Panc1 (cell line): ENCODE measurements at regions not wholly inside any gene's neighbourhood (a gene's known extent, or its start where the extent isn't known, plus 50 kb on each side); places are given as distances from the start of the nearest gene placed in this dataset.

Experiments
- ATAC-seq: fragments of 200-7000 bp; cut with Tn5 transposase; 2 replicates; pipeline ENCODE4 v1.9.1; 2020; ENCODE audit warnings: mild to moderate bottlenecking, moderate library complexity
- BruUV-seq: library from RNA; stranded (reverse); fragments of 400-500 nt; replicated peaks from 2 replicates; lab custom pipeline; 2021; lab: Mats Ljungman, UMichigan
- CTCF ChIA-PET: fragments of 300-600 bp; sonication (Branson Sonifier 250); formaldehyde crosslinking; loops from one replicate; lab custom pipeline; 2022; ENCODE audit warnings: antibody characterized with exemption; lab: Charles Lee
- POLR2A ChIA-PET: fragments of 300-600 bp; sonication (Branson Sonifier 250); formaldehyde crosslinking; loops from one replicate; lab custom pipeline; 2022; ENCODE audit warnings: antibody characterized with exemption; lab: Charles Lee
- DNase-seq: peaks from one replicate; pipeline ENCODE4 v3.0.0-alpha.2; 2010; ENCODE audit warnings: low read depth, low spot score
- H3K27ac ChIP-seq: 2 replicates; pipeline ENCODE4 v1.5.1; 2011; ENCODE audit warnings: mild to moderate bottlenecking, low read length, inconsistent platforms
- H3K27me3 ChIP-seq: fragments of 200-500 bp; sonication (Bioruptor generic); 2 replicates; pipeline ENCODE4 v1.6.0; 2014; ENCODE audit warnings: low read length, inconsistent platforms; ENCODE audit not compliant: control insufficient read depth, insufficient read depth
- H3K36me3 ChIP-seq: fragments of 200-500 bp; sonication (Bioruptor generic); 2 replicates; pipeline ENCODE4 v1.5.1; 2014; ENCODE audit warnings: inconsistent platforms, mild to moderate bottlenecking, low read length, moderate library complexity; ENCODE audit not compliant: control insufficient read depth, insufficient read depth
- H3K4me1 ChIP-seq: 2 replicates; pipeline ENCODE4 v1.5.1; 2011; ENCODE audit warnings: inconsistent platforms, mild to moderate bottlenecking, low read length, moderate library complexity; ENCODE audit not compliant: control insufficient read depth, insufficient read depth
- H3K4me3 ChIP-seq, 2 experiments: 2 replicates each; pipeline ENCODE4 v1.5.1; 2011 to 2012; ENCODE audit warnings: low read depth in 2 of 2, low read length in 2 of 2, mild to moderate bottlenecking in 2 of 2, inconsistent platforms in 1 of 2, moderate library complexity in 1 of 2
- H3K9me3 ChIP-seq: fragments of 200-500 bp; sonication (Bioruptor generic); 2 replicates; pipeline ENCODE4 v1.5.1; 2014; ENCODE audit warnings: low read depth, mild to moderate bottlenecking, inconsistent platforms, low read length, moderate library complexity; ENCODE audit not compliant: control insufficient read depth, insufficient read depth
- POLR2AphosphoS5 ChIP-seq: IDR thresholded peaks from 2 replicates; pipeline ENCODE4 v1.6.1; 2012; ENCODE audit warnings: mild to moderate bottlenecking, low read depth, low read length, moderate library complexity
- SIN3A ChIP-seq: IDR thresholded peaks from 2 replicates; pipeline ENCODE4 v1.6.1; 2012; ENCODE audit warnings: low read depth, mild to moderate bottlenecking, low read length, moderate library complexity, borderline replicate concordance; ENCODE audit not compliant: insufficient read depth
- TCF7L2 ChIP-seq: IDR thresholded peaks from 2 replicates; pipeline ENCODE4 v1.6.1; 2011; ENCODE audit warnings: mild to moderate bottlenecking, low read depth, low read length, inconsistent platforms
- in situ Hi-C: cut with HindIII; loops from 2 replicates; pipeline ENCODE4 v1.10.0; 2016; ENCODE audit warnings: low sequenced_read_pairs, low pct_unique_long_range_greater_than_20kb
- intact Hi-C: fragments of 100-400 bp; cut with micrococcal nuclease; formaldehyde crosslinking; loops from one replicate; pipeline ENCODE4 v1.10.0; 2022; ENCODE audit not compliant: unreplicated experiment
- TF ChIP-seq, protein P1 (sequence below): fragments of 450-650 bp; IDR thresholded peaks from 2 replicates; pipeline ENCODE4 v1.5.1; 2017; ENCODE audit warnings: mild to moderate bottlenecking
- TF ChIP-seq, protein P2 (sequence below), 2 experiments: IDR thresholded peaks; 2 replicates each; pipeline ENCODE4 v1.6.1; 2011 to 2012; ENCODE audit warnings: low read depth in 2 of 2, control low read depth in 1 of 2, low read length in 1 of 2, mild to moderate bottlenecking in 1 of 2, moderate library complexity in 1 of 2; ENCODE audit not compliant: insufficient read depth in 1 of 2

DNA sequence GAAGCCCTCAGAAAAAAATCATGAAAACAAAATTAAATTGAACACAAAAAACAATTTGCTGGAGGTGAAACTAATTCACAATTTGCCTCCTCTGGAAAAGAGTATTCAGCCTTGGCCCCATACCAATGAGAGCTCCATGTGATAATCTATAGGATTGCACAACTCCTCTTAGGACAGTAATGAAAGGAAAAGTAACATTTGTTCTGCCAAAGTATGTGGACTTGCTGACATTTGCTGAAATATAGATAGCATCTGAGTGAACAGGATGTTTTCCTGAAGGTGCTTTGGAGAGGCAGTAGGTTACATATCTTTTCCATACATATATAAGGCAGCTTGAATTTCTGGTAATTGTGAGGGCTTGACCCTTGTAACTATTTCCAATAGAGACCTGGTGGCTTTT lies 122.8 kb downstream of the OR4C45 start:
- intact Hi-C loops (no loop called here), in situ Hi-C loops (no loop called here)
- ChIA-PET CTCF (no interaction called here), POLR2A (no interaction called here)
- Histone ChIP-seq H3K9me3 (no peaks in the 10 kb centered on the region), H3K4me1 (no peaks in the 10 kb centered on the region), H3K36me3 (no peaks in the 10 kb centered on the region), H3K27me3 (no peaks in the 10 kb centered on the region), H3K27ac (no peak overlapping the region), H3K4me3 (no peak overlapping the region)
- no peak for DNase-seq
- BruUV-seq, result no TSS peak
- TF ChIP-seq, protein P1, sequence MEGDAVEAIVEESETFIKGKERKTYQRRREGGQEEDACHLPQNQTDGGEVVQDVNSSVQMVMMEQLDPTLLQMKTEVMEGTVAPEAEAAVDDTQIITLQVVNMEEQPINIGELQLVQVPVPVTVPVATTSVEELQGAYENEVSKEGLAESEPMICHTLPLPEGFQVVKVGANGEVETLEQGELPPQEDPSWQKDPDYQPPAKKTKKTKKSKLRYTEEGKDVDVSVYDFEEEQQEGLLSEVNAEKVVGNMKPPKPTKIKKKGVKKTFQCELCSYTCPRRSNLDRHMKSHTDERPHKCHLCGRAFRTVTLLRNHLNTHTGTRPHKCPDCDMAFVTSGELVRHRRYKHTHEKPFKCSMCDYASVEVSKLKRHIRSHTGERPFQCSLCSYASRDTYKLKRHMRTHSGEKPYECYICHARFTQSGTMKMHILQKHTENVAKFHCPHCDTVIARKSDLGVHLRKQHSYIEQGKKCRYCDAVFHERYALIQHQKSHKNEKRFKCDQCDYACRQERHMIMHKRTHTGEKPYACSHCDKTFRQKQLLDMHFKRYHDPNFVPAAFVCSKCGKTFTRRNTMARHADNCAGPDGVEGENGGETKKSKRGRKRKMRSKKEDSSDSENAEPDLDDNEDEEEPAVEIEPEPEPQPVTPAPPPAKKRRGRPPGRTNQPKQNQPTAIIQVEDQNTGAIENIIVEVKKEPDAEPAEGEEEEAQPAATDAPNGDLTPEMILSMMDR, result no peak
- TF ChIP-seq TCF7L2, result no peak
- TF ChIP-seq POLR2AphosphoS5, result no peak
- TF ChIP-seq SIN3A, result no peak
- TF ChIP-seq, protein P2, sequence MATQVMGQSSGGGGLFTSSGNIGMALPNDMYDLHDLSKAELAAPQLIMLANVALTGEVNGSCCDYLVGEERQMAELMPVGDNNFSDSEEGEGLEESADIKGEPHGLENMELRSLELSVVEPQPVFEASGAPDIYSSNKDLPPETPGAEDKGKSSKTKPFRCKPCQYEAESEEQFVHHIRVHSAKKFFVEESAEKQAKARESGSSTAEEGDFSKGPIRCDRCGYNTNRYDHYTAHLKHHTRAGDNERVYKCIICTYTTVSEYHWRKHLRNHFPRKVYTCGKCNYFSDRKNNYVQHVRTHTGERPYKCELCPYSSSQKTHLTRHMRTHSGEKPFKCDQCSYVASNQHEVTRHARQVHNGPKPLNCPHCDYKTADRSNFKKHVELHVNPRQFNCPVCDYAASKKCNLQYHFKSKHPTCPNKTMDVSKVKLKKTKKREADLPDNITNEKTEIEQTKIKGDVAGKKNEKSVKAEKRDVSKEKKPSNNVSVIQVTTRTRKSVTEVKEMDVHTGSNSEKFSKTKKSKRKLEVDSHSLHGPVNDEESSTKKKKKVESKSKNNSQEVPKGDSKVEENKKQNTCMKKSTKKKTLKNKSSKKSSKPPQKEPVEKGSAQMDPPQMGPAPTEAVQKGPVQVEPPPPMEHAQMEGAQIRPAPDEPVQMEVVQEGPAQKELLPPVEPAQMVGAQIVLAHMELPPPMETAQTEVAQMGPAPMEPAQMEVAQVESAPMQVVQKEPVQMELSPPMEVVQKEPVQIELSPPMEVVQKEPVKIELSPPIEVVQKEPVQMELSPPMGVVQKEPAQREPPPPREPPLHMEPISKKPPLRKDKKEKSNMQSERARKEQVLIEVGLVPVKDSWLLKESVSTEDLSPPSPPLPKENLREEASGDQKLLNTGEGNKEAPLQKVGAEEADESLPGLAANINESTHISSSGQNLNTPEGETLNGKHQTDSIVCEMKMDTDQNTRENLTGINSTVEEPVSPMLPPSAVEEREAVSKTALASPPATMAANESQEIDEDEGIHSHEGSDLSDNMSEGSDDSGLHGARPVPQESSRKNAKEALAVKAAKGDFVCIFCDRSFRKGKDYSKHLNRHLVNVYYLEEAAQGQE (IDR thresholded peaks at IDR 0.05; ENCODE audit: insufficient read depth in 1 of 2, low read depth in 2 of 2, low read length in 1 of 2), result no peak
- ATAC-seq, result no peak

DNA sequence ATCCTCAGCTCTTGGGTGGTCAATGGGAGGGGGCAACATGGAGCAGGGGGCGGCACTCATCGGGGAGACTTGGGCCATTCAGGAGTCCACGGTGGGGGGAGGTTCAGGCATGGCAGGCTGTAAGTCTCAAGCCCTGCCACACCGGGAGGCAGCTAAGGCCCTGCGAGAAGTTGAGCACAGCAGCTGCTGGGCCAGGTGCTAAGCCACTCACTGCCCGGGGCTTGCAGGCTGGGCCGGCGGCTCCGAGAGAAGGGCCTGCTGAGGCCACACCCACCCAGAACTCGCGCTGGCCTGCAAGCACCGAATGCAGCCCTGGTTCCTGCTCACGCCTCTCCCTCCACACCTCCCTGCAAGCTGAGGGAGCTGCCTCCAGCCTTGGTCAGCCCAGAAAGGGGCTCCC lies 131.4 kb downstream of the OR4C45 start:
- Histone ChIP-seq H3K36me3 (no peaks in the 10 kb centered on the region), H3K4me1 (no peaks in the 10 kb centered on the region), H3K4me3 (no peak overlapping the region), H3K27ac (no peak overlapping the region), H3K9me3 (no peaks in the 10 kb centered on the region), H3K27me3 (no peaks in the 10 kb centered on the region)
- TF ChIP-seq, protein P1, result no peak
- POLR2A ChIA-PET, result no interaction called here
- intact Hi-C loops (no loop called here), in situ Hi-C loops (no loop called here)
- CTCF ChIA-PET, result no interaction called here
- no TSS peak for BruUV-seq
- DNase-seq (no peak), ATAC-seq (no peak)

DNA sequence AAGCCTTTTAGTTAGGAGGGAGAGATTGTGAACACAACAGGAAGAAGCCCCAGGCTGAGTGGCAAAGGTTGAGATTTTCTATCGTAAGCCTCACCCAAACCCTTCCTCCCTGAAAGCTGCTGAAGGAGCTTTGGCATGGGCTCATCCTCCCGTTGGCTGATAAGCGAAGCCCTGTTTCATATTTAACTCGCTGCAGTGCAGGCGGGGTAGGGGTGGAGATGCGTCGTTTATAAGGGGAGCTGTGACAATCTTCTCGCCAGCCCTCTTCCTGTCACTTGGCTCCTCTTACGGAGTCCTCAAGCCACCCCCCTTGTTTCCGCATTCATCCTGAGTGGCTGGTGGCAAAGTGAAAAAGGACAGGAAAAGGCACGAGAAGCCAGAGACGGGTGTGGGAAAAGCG lies 137.0 kb downstream of the OR4C45 start:
- ChIA-PET CTCF (no interaction called here), POLR2A (no interaction called here)
- no peak for ATAC-seq
- Histone ChIP-seq H3K27ac (no peak overlapping the region), H3K4me1 (no peaks in the 10 kb centered on the region), H3K36me3 (no peaks in the 10 kb centered on the region), H3K27me3 (no peaks in the 10 kb centered on the region), H3K9me3 (no peaks in the 10 kb centered on the region), H3K4me3 (no peak overlapping the region)
- in situ Hi-C loops (no loop called here), intact Hi-C loops (no loop called here)
- no peak for DNase-seq
- TF ChIP-seq SIN3A (no peak), TCF7L2 (no peak), POLR2AphosphoS5 (no peak)
- TF ChIP-seq, protein P2 (IDR thresholded peaks at IDR 0.05; ENCODE audit: insufficient read depth in 1 of 2, low read depth in 2 of 2, low read length in 1 of 2), result no peak
- TF ChIP-seq, protein P1, result no peak
- no TSS peak for BruUV-seq
